ENCODE measurements at regions not wholly inside any gene's neighbourhood (a gene's known extent, or its start where the extent isn't known, plus 50 kb on each side); places are given as distances from the start of the nearest gene placed in this dataset.

- no peak for DNase-seq
Observed at GRCh38 chr11:121898903-121899302, 217.1 kb downstream of the BLID start.

- DNase-seq: no peak
Observed at GRCh38 chr11:121895919-121896318, 220.1 kb downstream of the BLID start.

GRCh38 chr11:121894581-121894980 is 221.4 kb downstream of the BLID start:
- DNase-seq: no peak

GRCh38 chr11:121892863-121893262 is 223.2 kb downstream of the BLID start:
- no peak for DNase-seq

- DNase-seq: no peak
Observed at GRCh38 chr11:121892131-121892681, 223.8 kb downstream of the BLID start.

- no peak for DNase-seq
Observed at GRCh38 chr11:121890946-121891515, 225.0 kb downstream of the BLID start.

GRCh38 chr11:121890377-121890776 is 225.6 kb downstream of the BLID start:
- no peak for DNase-seq

- no peak for DNase-seq
Observed at GRCh38 chr11:121889931-121890330, 226.1 kb downstream of the BLID start.

GRCh38 chr11:121889186-121889585 is 226.8 kb downstream of the BLID start:
- DNase-seq: no peak

GRCh38 chr11:121887976-121888557 is 227.9 kb downstream of the BLID start:
- DNase-seq: no peak

- DNase-seq: no peak
Observed at GRCh38 chr11:121887569-121887968, 228.4 kb downstream of the BLID start.

- no peak for DNase-seq
Observed at GRCh38 chr11:121886996-121887395, 229.0 kb downstream of the BLID start.

- no peak for DNase-seq
Observed at GRCh38 chr11:121886005-121886734, 229.8 kb downstream of the BLID start.

GRCh38 chr11:121884626-121885025 is 231.4 kb downstream of the BLID start:
- DNase-seq: no peak

- no peak for DNase-seq
Observed at GRCh38 chr11:121881806-121882205, 234.2 kb downstream of the BLID start.

GRCh38 chr11:121877152-121877551 is 238.9 kb downstream of the BLID start:
- DNase-seq: no peak

GRCh38 chr11:121873766-121874165 is 242.2 kb downstream of the BLID start:
- DNase-seq: no peak

- DNase-seq: no peak
Observed at GRCh38 chr11:121872356-121872755, 243.7 kb downstream of the BLID start.

GRCh38 chr11:121870206-121871045 is 245.6 kb downstream of the BLID start:
- no peak for DNase-seq

- no peak for DNase-seq
Observed at GRCh38 chr11:121869478-121869877, 246.5 kb downstream of the BLID start.

- DNase-seq: no peak
Observed at GRCh38 chr11:121866754-121867153, 249.3 kb downstream of the BLID start.

- DNase-seq: no peak
Observed at GRCh38 chr11:121864660-121865059, 251.4 kb downstream of the BLID start.

- no peak for DNase-seq
Observed at GRCh38 chr11:121863126-121863525, 252.9 kb downstream of the BLID start.

All from NCI-H345 (cell line).